ENCODE measurements at regions not wholly inside any gene's neighbourhood (a gene's known extent, or its start where the extent isn't known, plus 50 kb on each side); places are given as distances from the start of the nearest gene placed in this dataset.

- Histone ChIP-seq H3K27me3 (ENCODE audit: control insufficient read depth, insufficient read depth, low read length) (no peaks in the 10 kb centered on the region; the same call in 1 of the 2 replicates), H3K36me3 (ENCODE audit: control insufficient read depth, insufficient read depth, low read length) (no peaks in the 10 kb centered on the region), H3K9ac (ENCODE audit: low read length) (no peak overlapping the region), H3K4me1 (ENCODE audit: control insufficient read depth, insufficient read depth, low read length) (no peaks in the 10 kb centered on the region), H3K27ac (ENCODE audit: low read depth, low read length) (no peak overlapping the region), H3K9me3 (ENCODE audit: control insufficient read depth, insufficient read depth, low read depth, low read length) (peaks cover 6% of the 10 kb centered on the region; the same call in 1 of the 2 replicates), H3K4me3 (ENCODE audit: low read depth, low read length) (no peak overlapping the region)
Measured at GRCh38 chrX:42075032-42075431, 151.7 kb upstream of the CASK start.

GRCh38 chrX:42073448-42073847 lies 150.1 kb upstream of the CASK start:
- H3K27me3 ChIP-seq (ENCODE audit: control insufficient read depth, insufficient read depth, low read length), result no peaks in the 10 kb centered on the region; the same call in 1 of the 2 replicates
- no peaks in the 10 kb centered on the region for H3K4me1 ChIP-seq (ENCODE audit: control insufficient read depth, insufficient read depth, low read length)
- H3K27ac ChIP-seq (ENCODE audit: low read depth, low read length), result no peak overlapping the region
- H3K9me3 ChIP-seq (ENCODE audit: control insufficient read depth, insufficient read depth, low read depth, low read length), result no peaks in the 10 kb centered on the region; the same call in 1 of the 2 replicates
- H3K4me3 ChIP-seq (ENCODE audit: low read depth, low read length), result no peak overlapping the region
- no peaks in the 10 kb centered on the region for H3K36me3 ChIP-seq (ENCODE audit: control insufficient read depth, insufficient read depth, low read length)
- H3K9ac ChIP-seq (ENCODE audit: low read length), result no peak overlapping the region

GRCh38 chrX:42070866-42071265 lies 147.5 kb upstream of the CASK start:
- H3K4me1 ChIP-seq (ENCODE audit: control insufficient read depth, insufficient read depth, low read length), result no peaks in the 10 kb centered on the region
- no peaks in the 10 kb centered on the region for H3K36me3 ChIP-seq (ENCODE audit: control insufficient read depth, insufficient read depth, low read length)
- no peaks in the 10 kb centered on the region; the same call in 1 of the 2 replicates for H3K27me3 ChIP-seq (ENCODE audit: control insufficient read depth, insufficient read depth, low read length)
- H3K9me3 ChIP-seq (ENCODE audit: control insufficient read depth, insufficient read depth, low read depth, low read length), result no peaks in the 10 kb centered on the region
- H3K4me3 ChIP-seq (ENCODE audit: low read depth, low read length), result no peak overlapping the region
- no peak overlapping the region for H3K27ac ChIP-seq (ENCODE audit: low read depth, low read length)
- H3K9ac ChIP-seq (ENCODE audit: low read length), result no peak overlapping the region

GRCh38 chrX:42054256-42054655 lies 130.9 kb upstream of the CASK start:
- Histone ChIP-seq H3K4me1 (ENCODE audit: control insufficient read depth, insufficient read depth, low read length) (no peaks in the 10 kb centered on the region), H3K27me3 (ENCODE audit: control insufficient read depth, insufficient read depth, low read length) (no peaks in the 10 kb centered on the region; the same call in 1 of the 2 replicates), H3K36me3 (ENCODE audit: control insufficient read depth, insufficient read depth, low read length) (no peaks in the 10 kb centered on the region), H3K9me3 (ENCODE audit: control insufficient read depth, insufficient read depth, low read depth, low read length) (no peaks in the 10 kb centered on the region), H3K4me3 (ENCODE audit: low read depth, low read length) (no peak overlapping the region), H3K9ac (ENCODE audit: low read length) (no peak overlapping the region), H3K27ac (ENCODE audit: low read depth, low read length) (no peak overlapping the region)

DNA sequence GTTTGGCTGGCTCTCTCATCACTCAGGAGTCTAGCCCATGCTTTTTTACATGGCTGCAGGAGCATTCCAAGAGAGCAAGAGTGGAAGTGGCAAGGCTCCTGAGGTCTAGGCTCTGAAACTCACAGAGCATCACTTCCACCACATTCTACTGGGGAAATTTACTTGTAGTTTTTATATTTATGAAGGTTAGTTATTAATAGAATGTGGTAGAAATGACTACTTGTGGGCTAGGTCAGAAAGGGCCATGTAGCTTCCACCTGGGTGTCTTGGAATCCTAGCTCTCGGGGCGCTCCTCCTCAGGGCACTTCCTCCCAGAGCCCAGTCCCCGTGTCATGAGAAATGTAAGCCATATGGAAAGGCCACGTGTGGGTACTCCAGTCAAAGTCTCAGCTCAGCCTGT lies 127.0 kb upstream of the CASK start:
- Histone ChIP-seq H3K9me3 (ENCODE audit: control insufficient read depth, insufficient read depth, low read depth, low read length) (no peaks in the 10 kb centered on the region), H3K27ac (ENCODE audit: low read depth, low read length) (no peak overlapping the region), H3K27me3 (ENCODE audit: control insufficient read depth, insufficient read depth, low read length) (no peaks in the 10 kb centered on the region), H3K9ac (ENCODE audit: low read length) (no peak overlapping the region), H3K36me3 (ENCODE audit: control insufficient read depth, insufficient read depth, low read length) (no peaks in the 10 kb centered on the region), H3K4me3 (ENCODE audit: low read depth, low read length) (no peak overlapping the region), H3K4me1 (ENCODE audit: control insufficient read depth, insufficient read depth, low read length) (no peaks in the 10 kb centered on the region)

- Histone ChIP-seq H3K9me3 (ENCODE audit: control insufficient read depth, insufficient read depth, low read depth, low read length) (no peaks in the 10 kb centered on the region), H3K4me3 (ENCODE audit: low read depth, low read length) (no peak overlapping the region), H3K36me3 (ENCODE audit: control insufficient read depth, insufficient read depth, low read length) (no peaks in the 10 kb centered on the region), H3K4me1 (ENCODE audit: control insufficient read depth, insufficient read depth, low read length) (no peaks in the 10 kb centered on the region), H3K27me3 (ENCODE audit: control insufficient read depth, insufficient read depth, low read length) (no peaks in the 10 kb centered on the region), H3K9ac (ENCODE audit: low read length) (no peak overlapping the region), H3K27ac (ENCODE audit: low read depth, low read length) (no peak overlapping the region)
Measured at GRCh38 chrX:42047886-42048285, 124.5 kb upstream of the CASK start.

DNA sequence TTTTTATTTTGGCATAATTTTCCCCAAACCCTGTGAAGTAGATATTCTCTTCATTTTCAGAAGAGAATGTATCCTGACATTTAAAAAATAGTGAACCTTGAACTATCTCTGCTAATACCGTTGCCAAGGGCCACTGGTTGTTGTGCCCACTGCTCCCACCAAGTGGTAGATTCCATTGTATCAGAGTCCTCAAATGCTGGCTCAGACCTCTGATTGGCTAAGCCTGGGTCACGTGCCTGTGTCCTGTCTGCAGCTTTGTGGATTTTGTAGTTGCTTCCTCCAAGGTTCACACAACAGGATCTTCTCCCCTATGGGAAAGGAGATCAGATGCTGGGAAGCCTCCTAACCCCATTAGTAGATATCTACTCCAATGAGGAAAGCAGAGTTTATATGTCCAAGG lies 104.8 kb upstream of the CASK start:
- no peak overlapping the region for H3K9ac ChIP-seq (ENCODE audit: low read length)
- no peaks in the 10 kb centered on the region for H3K27me3 ChIP-seq (ENCODE audit: control insufficient read depth, insufficient read depth, low read length)
- no peaks in the 10 kb centered on the region for H3K4me1 ChIP-seq (ENCODE audit: control insufficient read depth, insufficient read depth, low read length)
- no peaks in the 10 kb centered on the region for H3K36me3 ChIP-seq (ENCODE audit: control insufficient read depth, insufficient read depth, low read length)
- H3K9me3 ChIP-seq (ENCODE audit: control insufficient read depth, insufficient read depth, low read depth, low read length), result peaks cover 11% of the 10 kb centered on the region; the same call in 1 of the 2 replicates
- H3K27ac ChIP-seq (ENCODE audit: low read depth, low read length), result no peak overlapping the region
- H3K4me3 ChIP-seq (ENCODE audit: low read depth, low read length), result no peak overlapping the region

GRCh38 chrX:42027367-42028000 lies 104.1 kb upstream of the CASK start:
- Histone ChIP-seq H3K36me3 (ENCODE audit: control insufficient read depth, insufficient read depth, low read length) (no peaks in the 10 kb centered on the region), H3K9me3 (ENCODE audit: control insufficient read depth, insufficient read depth, low read depth, low read length) (peaks cover 11% of the 10 kb centered on the region; the same call in 1 of the 2 replicates), H3K27ac (ENCODE audit: low read depth, low read length) (no peak overlapping the region), H3K4me1 (ENCODE audit: control insufficient read depth, insufficient read depth, low read length) (no peaks in the 10 kb centered on the region), H3K9ac (ENCODE audit: low read length) (no peak overlapping the region), H3K27me3 (ENCODE audit: control insufficient read depth, insufficient read depth, low read length) (no peaks in the 10 kb centered on the region), H3K4me3 (ENCODE audit: low read depth, low read length) (no peak overlapping the region)

DNA sequence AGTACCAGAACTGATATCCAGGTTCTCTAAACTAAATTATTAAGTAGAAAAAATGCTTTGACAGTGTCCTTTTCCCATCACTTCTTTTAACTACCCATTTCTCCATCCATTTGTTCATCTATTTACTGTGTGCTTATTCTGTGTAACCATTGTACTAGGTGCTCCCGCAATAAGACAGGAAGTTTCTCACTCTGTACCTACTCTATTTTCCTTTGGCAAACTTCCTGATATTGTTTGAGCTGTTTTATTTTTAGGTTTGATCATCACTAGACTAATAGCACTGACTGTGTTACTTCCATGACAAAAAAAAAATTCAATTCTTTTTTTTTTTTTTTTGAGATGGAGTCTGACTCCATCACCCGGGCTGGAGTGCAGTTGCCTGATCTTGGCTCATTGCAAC lies 102.5 kb upstream of the CASK start:
- no peaks in the 10 kb centered on the region for H3K27me3 ChIP-seq (ENCODE audit: control insufficient read depth, insufficient read depth, low read length)

GRCh38 chrX:42023122-42023521 lies 99.8 kb upstream of the CASK start:
- Histone ChIP-seq H3K9ac (ENCODE audit: low read length) (no peak overlapping the region), H3K27ac (ENCODE audit: low read depth, low read length) (no peak overlapping the region)

More for the DNA sequence above, 102.5 kb upstream of the CASK start:
- Histone ChIP-seq H3K4me1 (ENCODE audit: control insufficient read depth, insufficient read depth, low read length) (no peaks in the 10 kb centered on the region), H3K9me3 (ENCODE audit: control insufficient read depth, insufficient read depth, low read depth, low read length) (peaks cover 4% of the 10 kb centered on the region; the same call in 1 of the 2 replicates), H3K4me3 (ENCODE audit: low read depth, low read length) (no peak overlapping the region), H3K9ac (ENCODE audit: low read length) (no peak overlapping the region), H3K36me3 (ENCODE audit: control insufficient read depth, insufficient read depth, low read length) (no peaks in the 10 kb centered on the region), H3K27ac (ENCODE audit: low read depth, low read length) (no peak overlapping the region)

GRCh38 chrX:42022158-42022557 lies 98.8 kb upstream of the CASK start:
- H3K27ac ChIP-seq (ENCODE audit: low read depth, low read length), result no peak overlapping the region
- no peak overlapping the region for H3K4me3 ChIP-seq (ENCODE audit: low read depth, low read length)
- H3K9ac ChIP-seq (ENCODE audit: low read length), result no peak overlapping the region
- H3K27me3 ChIP-seq (ENCODE audit: control insufficient read depth, insufficient read depth, low read length), result no peaks in the 10 kb centered on the region; the same call in 1 of the 2 replicates
- no peaks in the 10 kb centered on the region for H3K36me3 ChIP-seq (ENCODE audit: control insufficient read depth, insufficient read depth, low read length)
- no peaks in the 10 kb centered on the region for H3K9me3 ChIP-seq (ENCODE audit: control insufficient read depth, insufficient read depth, low read depth, low read length)
- no peaks in the 10 kb centered on the region for H3K4me1 ChIP-seq (ENCODE audit: control insufficient read depth, insufficient read depth, low read length)

More at GRCh38 chrX:42023122-42023521, 99.8 kb upstream of the CASK start:
- no peaks in the 10 kb centered on the region for H3K36me3 ChIP-seq (ENCODE audit: control insufficient read depth, insufficient read depth, low read length)
- H3K27me3 ChIP-seq (ENCODE audit: control insufficient read depth, insufficient read depth, low read length), result no peaks in the 10 kb centered on the region; the same call in 1 of the 2 replicates
- no peaks in the 10 kb centered on the region for H3K9me3 ChIP-seq (ENCODE audit: control insufficient read depth, insufficient read depth, low read depth, low read length)
- no peak overlapping the region for H3K4me3 ChIP-seq (ENCODE audit: low read depth, low read length)
- H3K4me1 ChIP-seq (ENCODE audit: control insufficient read depth, insufficient read depth, low read length), result no peaks in the 10 kb centered on the region

Measured in HUES6 (cell line).